Esophagus muscularis mucosa (tissue), 4 donors: ENCODE measurements at regions not wholly inside any gene's neighbourhood (a gene's known extent, or its start where the extent isn't known, plus 50 kb on each side); places are given as distances from the start of the nearest gene placed in this dataset.

Experiments used
- CTCF ChIP-seq, 3 experiments: fragments of 200-600 bp in 2 of 3; fragments of 450-650 bp in 1 of 3; sonication (generic) in 2 of 3; IDR thresholded peaks; one replicate each; pipeline ENCODE4 v1.5.1; 2017 to 2019; ENCODE audit warnings: antibody characterized with exemption in 3 of 3, mild to moderate bottlenecking in 2 of 3, moderate library complexity in 1 of 3
- EP300 ChIP-seq: sonication (generic); formaldehyde crosslinking; IDR thresholded peaks from one replicate; pipeline ENCODE4 v1.6.1; 2017; ENCODE audit warnings: antibody characterized with exemption
- POLR2A ChIP-seq: fragments of 450-650 bp; IDR thresholded peaks from one replicate; pipeline ENCODE4 v1.6.1; 2017; ENCODE audit warnings: antibody characterized with exemption, moderate library complexity, mild to moderate bottlenecking, low read depth

- no peak for TF ChIP-seq CTCF (IDR thresholded peaks at IDR 0.05)
- no peak for TF ChIP-seq POLR2A
- TF ChIP-seq EP300, result no peak
Measured at GRCh38 chr1:234848972-234849649, 239.1 kb upstream of the IRF2BP2 start.
